Peyer's patch (tissue), 4 donors: ENCODE measurements at regions not wholly inside any gene's neighbourhood (a gene's known extent, or its start where the extent isn't known, plus 50 kb on each side); places are given as distances from the start of the nearest gene placed in this dataset.

Experiments
- CTCF ChIP-seq, 6 experiments: fragments of 450-650 bp in 4 of 6; fragments of 200-600 bp in 2 of 6; sonication (generic) in 1 of 6; IDR thresholded peaks; one replicate each; pipeline ENCODE4 v1.5.1; 2017 to 2019; ENCODE audit warnings: antibody characterized with exemption in 6 of 6, mild to moderate bottlenecking in 3 of 6, moderate library complexity in 1 of 6
- POLR2A ChIP-seq, 2 donors: fragments of 450-650 bp; IDR thresholded peaks; one replicate each; pipeline ENCODE4 v1.5.1; 2017; ENCODE audit warnings: antibody characterized with exemption in 2 of 2, mild to moderate bottlenecking in 2 of 2, moderate library complexity in 2 of 2

DNA sequence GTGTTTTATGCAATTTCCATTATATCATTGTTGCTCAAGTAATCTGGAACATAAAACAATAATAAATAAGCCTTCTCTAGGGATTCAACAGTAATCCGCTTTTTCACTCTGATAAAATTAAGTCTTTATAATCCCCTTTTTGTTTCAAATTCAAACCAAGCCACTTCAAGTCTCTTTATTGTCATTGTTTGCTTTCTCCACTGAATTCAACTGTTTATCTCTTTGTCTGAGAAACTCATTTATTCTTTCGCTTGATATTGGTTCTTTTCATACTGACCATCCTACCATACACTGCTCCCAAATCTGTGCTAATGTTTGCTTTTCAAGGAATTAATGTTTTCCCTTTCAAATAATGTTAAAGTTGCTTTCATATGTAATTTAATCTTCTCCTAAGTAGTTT, 550.4 kb upstream of the PCDH15 start:
- no peak for TF ChIP-seq CTCF (IDR thresholded peaks at IDR 0.05)
- TF ChIP-seq POLR2A (IDR thresholded peaks at IDR 0.05), result no peak
